HG02588 (cell line): ENCODE measurements at regions not wholly inside any gene's neighbourhood (a gene's known extent, or its start where the extent isn't known, plus 50 kb on each side); places are given as distances from the start of the nearest gene placed in this dataset.
"Not testable (repeated sequence)": the region's sequence is repeated elsewhere in the genome, so short reads cannot be mapped to it uniquely, and the experiment has no call there.

ENCODE experiments used
- ATAC-seq: cut with Tn5 transposase; IDR thresholded peaks from one replicate; pipeline ENCODE4 v1.9.1; 2021; ENCODE audit warnings: mild to moderate bottlenecking, moderate library complexity; ENCODE audit not compliant: unreplicated experiment

DNA sequence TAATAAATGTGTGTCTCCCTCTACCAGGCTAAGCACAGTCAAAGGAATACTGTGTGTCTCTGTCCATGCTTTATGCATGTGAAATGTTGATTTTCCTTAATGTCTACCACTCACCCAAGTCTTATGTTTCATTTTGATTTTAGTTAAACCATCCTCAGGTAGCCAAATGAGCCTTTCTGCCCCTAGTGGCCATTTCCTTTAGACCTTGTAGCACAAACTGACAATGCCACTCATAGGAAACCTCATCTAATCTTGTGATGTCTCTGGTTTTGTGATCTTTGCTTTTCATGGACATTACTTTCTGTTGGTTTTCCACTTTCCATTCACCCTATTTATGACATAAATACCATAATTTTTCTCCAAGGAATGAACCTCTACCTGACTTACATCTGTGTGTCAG is 820.8 kb downstream of the MAT2B start:
- ATAC-seq = no peak

DNA sequence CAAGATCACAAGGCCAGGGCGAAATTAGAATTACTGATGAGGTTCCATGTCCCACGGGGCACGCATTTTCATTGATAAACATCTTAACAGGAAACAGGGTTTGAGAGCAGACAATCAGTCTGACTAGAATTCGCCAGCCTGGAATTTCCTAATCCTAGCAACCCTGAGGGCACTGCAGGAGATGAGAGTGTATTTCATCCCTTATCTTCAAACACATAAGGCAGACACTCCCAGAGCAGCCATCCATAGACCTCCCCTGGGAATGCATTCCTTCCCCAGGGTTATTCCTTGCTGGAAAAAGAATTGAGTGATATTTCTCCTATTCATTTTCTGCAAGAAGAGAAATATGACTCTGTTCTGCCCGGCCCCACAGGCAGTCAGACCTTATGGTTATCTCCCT is 821.7 kb downstream of the MAT2B start:
- ATAC-seq = not testable (repeated sequence)

DNA sequence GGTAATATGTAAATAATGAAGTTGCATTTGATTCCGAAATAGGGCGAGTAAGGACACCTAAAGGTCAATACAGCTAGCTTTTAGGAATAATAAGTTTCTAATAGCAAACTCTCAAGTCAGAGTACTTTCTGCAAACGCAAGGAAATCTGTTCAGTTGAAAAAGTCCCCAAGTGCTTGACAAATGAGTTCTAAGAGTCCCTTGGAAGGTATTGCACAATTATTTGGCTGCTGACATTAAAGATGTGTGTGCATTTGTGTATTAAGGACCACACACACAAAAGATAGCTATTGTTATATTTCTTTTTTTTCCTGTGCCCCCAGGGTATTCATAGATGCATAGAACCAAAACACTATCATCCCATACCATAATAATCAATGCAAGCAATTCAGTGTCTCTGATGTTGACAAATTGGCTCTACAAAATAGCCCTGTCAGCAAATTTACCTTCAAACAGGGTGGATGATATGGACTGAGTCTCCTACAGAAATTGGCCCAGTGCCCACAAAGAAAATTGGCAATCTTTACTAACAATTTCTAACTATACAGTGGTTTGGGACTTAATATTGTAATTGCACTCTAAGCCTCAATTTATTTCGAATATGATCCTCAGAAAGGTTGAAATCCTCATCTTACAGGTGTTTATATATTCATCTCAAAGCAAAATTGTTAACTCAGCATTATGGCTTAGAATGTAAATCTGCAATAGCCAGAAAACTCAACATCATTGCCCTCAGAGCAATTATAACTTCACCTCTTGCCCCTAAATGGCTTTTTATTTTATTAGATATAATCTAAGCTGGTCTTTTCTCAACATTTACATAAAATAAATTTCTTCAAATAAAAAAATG is 827.2 kb downstream of the MAT2B start:
- ATAC-seq = no peak

DNA sequence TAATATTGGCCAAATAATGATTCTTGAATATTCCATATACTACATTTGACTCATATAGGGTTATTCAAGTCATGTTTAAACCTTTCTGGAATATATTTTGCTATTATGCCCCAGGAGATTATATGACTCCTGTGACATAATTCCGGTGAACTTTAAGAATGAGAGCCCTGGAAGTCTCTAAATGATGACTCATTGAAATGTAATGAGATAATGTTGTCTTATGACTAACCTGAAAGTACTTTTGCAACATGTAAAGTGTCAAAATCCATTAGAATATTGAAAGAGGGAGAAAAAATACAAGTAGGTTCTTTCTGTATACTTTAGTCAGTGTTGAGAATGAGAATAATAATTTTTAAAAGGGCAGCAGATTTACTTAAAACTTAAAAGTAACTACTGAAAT is 830.4 kb downstream of the MAT2B start:
- ATAC-seq = peak; percentile 74

DNA sequence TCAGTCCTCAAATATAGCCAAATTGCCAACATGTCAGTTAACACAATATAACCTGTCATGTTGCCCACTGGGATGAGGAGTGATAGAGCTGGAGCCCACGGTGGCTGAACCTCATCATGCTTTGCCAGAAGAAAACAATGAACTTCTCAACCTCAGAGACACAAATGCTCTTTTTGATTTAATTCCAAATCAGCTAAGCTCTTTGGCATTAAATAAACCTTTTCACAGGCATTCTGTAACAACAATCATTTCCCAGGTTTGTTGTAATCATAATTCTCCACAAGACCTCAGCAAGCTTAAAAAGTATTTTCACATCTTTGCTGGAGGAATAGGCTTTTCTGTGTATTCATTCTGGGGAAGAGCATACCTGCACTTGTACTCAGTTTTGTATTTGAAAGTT is 830.9 kb downstream of the MAT2B start:
- ATAC-seq = peak; percentile 18

DNA sequence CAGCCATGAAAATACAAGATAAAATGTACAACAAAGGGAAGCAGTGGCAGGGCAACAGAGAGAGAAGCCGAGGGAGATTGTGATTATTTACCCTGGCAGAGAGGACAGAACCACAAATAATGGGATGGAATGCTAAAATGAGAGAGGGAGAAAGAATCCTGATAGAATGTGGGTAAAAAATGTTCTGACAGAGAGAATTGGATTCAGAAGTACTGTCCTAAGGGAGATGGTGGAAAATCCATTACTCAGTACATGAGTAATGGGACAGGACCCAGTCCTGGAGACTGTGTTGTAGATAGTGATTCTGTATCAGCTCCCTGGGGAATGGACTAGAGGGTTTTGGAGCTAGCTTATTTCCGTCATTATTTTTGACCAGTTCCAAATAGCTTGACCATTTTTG is 831.5 kb downstream of the MAT2B start:
- no peak for ATAC-seq

DNA sequence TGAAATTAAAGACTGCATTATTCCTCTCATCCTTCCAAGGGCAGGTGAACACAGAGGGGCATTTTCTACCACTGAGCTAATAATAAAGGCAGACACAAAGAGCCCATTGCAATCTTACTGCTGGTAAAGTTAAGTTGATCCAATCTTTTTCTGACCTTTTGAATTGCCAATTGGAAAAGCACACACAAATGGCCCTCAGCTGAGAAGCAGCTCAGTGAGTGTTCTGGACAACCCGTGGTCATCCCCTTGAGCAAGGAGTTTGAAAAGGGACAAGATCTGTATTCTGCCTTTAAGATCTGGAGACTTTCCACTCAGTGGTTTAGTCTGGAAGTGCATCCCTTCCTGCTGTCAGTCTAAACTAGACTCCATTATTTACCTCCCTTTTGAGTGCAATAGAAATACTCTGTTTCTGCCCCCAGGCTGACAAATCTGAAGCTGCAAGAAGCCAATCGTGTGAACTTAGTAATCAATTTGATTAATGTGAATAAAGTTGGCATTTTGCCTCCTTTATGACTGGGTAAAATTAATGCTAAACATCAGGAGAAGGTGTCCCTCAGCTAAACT is 835.7 kb downstream of the MAT2B start:
- no peak for ATAC-seq

DNA sequence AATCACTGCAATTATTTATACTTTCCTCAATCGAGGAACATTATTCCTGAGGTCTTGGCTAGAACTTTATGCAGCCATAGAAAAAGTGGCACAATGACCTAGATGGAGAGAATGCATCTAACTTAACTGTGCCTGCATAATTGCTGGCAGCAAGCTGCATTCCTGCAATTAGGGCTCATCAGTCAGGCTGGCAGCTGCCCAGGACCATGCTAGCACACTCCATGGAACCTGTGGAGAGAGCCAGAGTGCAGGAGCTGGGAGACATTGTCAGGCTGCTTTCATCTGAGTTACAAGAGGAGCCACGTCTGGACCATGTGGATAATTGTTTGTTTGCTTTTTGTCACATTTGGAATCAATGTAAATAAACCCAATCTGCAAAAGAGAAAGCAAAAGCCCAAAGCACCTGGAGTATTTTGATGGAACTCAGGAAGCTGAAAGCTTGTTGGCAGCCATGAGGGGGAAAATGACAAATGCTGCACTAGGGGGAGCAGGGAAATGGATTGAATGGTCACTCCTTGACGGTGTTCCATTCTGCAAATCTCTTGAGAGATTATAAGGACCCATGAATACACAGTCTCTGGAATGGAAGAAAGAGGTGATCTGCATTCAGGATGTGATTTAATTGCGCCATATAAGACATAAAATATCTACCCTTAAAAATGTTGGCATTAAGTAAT is 839.9 kb downstream of the MAT2B start:
- no peak for ATAC-seq

DNA sequence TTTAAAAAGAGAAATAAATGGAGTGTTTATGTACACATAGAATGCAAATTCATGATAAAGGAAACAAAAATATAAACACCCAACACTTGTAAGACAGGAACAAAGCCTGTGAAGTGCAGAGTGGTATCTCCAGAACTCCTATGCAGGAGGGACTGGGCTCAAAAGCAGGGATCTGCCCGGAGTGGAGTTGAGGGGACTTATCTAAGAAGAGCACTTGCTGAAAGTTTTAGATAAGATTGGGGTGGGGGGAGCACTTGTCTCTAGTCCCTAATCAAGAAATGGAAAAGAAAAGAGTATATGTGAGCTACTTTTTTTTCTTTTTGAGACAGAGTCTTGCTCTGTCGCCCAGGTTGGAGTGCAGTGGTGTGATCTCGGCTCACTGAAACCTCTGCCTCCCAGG is 840.4 kb downstream of the MAT2B start:
- ATAC-seq = no peak

DNA sequence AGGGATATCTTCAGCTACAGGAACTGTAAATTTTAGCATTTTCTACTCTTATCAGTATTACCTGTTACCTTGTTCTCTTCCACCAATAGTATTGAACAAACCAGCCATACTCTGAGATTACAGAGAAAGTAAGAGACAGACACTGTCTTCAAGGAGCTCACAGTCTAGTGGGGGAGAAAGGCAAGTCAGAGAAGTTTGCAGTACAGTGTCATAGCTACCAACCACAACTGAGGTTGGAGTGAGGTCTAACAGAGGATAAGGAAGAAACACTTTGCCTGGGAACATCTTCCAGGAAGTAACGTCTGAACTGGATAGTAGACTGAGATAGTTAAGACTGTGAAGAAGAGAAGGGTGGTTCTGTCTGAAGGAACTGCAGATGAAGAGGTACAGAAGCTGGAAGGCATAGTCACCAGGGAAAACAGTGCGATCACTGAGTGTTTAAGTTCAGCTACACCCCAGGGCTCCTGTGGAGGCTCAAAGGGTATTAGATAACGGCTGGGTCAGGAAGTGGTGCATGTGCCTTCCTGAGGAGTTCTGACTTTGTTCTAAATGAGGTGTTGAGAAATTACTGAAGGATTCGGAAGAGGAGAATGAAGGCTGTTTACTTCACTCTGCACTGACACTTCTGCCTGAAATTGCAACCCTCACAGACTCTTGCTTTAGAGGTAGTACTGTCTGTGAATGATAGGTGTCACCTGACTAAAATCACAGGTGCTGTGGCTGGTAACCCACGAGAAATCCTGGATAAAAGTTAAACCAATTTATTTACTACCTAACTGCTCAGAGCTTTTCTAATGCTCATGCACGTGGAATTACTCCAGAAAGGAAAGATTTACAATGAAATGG is 841.6 kb downstream of the MAT2B start:
- no peak for ATAC-seq

DNA sequence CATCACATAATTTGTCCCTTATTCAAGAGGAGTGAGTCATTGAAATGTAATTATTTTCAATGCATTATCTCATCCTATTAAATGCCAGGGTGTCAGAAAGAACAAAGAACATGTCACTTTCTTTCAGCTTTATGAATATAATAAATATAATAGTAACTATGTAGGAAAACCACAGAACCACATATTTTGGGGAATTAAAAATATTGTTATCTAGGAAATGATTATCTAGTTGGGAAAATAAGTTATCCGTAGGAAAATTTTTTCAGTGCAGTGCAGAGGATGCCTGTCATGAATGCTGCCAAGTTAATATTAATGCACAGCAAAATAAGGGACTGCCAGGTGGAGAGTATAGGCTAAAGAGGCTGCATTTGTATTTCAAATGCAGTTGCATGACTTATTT is 844.8 kb downstream of the MAT2B start:
- ATAC-seq = no peak

DNA sequence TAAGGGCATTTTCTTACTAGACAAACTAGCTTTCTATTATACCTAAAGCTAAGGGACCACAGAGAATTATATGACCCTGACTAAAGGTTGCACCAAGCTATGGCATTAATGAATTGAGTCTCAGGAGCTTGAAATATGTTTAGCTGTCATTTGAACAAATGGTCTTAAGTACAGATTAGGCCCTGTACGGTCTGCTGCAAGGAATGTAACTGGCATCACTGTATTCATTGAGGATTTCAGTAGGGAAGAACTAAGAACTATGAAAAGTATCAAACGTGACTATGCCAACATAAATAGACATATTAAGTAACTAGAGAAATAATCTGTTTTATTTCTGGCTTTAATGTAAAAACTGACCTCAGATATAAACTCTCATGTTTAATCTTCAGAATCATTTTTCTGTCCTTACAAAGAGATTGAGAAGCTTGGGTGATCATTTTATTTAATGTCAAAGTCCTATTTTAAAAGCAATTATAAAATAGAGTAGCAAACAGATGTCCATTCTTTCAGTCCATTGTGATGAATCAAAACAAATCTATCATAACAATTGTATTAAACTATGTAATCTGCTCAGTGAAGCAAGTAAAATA is 845.9 kb downstream of the MAT2B start:
- no peak for ATAC-seq

DNA sequence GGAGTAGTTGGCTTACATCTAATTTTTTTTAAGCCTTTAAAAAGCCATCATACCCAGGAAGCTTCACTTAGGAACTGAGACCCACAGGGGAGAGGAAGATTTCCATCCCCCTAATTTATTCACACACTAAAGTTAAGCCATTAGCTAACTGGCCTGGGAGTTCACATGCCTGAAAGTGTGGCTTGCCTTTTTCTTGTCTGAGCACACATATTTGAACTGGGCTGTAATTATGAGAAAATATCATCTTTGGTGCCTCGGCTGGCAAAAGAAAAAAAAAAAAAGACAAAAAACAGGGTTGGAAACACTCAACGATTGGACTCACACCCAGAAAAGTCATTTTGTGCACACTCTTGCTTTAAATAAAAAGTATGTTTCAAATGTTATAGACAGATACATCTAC is 847.3 kb downstream of the MAT2B start:
- ATAC-seq = no peak

DNA sequence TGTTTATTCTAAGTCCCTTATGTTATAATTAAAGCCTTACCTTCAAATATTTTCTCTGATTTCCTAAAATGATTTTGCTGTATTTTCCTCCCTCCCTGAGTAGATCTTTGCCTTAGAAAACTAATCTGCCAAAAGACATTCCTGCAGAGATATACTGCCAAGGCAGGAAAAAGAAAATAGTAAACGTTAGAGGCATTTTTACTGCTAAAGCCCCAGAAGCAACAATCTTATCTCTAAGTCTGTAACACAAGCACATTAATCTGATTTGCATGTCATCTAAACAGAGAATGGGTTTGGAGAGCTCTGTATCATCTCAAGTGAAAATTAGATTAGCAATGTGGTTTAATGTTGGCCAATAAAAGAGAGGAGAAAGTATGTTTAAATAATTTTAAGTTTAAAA is 847.7 kb downstream of the MAT2B start:
- ATAC-seq = no peak

DNA sequence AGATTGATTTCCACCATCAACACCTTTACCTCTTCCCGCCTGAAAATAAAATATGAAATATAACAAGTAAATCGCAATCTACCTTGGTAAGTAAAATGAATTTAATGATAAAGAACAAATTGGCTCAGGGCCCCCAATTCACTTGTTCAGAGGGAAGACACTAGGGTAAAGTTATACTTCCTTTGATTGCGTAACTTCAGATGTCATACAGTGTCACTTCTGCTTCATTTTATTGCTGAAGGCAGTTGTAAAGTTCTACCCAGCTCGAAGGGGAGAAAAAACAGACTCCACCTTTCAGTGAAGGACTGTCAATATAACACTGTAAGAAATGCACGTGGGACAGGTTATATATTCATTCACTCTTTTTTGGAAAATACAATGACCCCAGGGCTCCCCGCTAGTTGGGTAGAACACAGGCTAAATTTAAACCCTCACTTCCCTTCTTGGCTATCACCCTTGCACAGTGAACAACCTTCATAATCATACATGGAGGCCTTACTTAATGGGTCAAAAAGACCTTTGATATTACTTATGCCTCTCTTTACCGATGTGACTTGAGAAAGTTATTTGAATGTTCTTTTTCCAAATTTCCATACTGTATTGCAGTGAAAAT is 848.8 kb downstream of the MAT2B start:
- no peak for ATAC-seq

DNA sequence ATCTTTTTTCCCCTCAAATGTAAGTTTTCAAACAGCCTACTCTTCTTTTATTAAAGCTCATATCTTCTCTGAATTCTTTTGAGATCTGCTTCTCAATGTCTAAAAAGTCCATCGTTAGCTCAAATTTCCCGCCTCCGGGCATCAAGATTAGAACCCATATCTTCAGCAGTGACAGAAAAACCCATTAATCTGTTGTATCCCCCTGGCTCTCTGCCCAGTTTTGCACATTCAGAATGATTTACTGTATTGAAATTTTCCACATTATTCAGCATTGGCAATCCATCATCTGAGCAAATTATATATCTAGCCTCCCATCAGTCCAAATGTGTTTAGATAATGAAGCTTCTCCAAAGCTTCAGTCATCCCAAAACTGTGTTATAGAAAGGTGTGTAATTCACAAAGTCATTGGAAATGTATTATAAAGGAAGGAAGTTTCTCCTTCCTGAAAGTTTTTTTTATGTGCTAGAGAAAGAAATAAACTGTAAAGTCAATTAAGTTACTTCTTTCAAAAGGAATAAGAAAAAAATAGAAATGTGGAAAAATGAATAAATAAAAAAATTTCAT is 849.9 kb downstream of the MAT2B start:
- no peak for ATAC-seq

DNA sequence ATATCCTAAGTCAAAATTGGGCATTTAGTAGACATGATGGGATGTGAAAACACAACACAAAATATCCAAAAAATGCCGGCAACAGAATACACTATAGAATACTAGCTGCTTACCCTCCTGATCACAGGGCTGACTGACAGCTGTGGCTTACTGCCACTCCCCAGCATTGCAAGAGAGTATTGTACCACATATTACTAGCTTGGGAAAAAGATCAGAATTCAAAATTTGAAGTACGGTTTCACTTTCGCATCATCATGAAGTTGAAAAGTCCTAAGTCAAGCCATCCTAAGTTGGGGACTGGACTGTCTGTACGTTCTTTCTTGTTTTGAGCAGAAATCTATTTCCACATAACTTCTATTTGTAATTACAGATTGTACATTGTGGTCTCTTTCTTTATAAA is 851.4 kb downstream of the MAT2B start:
- ATAC-seq = no peak

DNA sequence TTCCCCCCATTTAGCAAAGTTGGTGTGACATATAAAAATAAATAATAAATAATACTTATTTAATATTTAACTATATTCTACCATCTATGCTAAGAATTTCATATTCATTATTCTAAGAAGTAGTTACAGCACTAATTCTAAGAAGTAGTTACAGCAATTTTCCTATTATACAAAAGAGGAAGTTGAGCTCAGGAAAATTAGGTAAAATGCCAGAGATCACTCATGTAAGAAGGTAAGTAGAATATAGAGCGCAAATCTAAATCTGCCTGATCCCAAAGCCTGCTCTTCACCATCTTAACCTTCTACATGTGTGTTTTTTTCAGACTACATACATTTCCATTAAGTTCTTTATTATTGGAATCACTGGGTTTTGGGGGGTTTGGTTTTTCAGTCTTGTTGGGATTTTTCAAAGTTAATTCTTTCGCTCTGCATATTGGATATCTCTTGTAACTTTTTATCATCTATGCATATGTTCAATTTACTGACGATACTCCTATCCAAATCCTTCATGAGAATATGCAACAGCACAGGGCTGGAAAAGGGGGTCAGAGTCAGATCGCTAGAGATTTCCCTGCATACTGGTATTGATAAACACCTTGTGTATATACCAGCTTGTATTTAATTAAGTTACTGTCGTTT is 852.1 kb downstream of the MAT2B start:
- no peak for ATAC-seq

DNA sequence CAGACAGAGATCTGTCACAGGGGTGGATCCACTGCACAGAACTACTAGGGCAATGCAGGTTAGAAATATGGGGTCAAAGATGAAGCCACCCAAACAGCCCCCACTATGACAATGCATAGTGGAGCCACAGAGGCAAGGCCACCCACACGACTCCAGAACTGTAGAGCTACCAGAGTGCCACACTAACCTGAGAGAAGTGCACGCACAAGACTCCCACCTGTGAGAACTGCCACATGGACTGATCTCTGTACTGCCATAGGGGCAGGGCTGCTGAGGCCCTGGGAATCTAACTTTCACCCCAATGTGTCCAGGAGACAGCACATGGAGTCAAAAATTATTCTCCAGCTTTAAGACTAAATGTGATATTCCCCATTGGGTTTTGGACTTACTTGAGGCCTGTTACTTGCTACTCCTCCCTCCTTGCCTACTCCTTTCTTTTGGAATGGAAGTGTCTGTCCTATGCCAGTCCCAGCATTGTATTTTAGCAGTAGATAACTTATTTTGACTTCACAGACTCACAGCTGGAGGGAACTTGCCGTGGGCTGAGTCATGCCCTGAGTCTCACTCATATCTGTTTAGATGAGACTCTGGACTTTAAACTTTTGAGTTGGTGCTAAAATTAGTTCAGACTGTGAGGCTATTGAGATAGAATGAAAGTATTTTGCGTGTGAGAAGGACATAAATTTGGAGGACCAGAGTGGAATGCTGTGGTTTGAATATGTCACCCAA is 853.3 kb downstream of the MAT2B start:
- ATAC-seq = peak; percentile 78
